Bronchial epithelial cell (primary cell): ENCODE measurements at regions not wholly inside any gene's neighbourhood (a gene's known extent, or its start where the extent isn't known, plus 50 kb on each side); places are given as distances from the start of the nearest gene placed in this dataset.
A peak's percentile ranks its signal among the peaks of the same experiment; 100 is the strongest.

Experiments
- DNase-seq: peaks from one replicate; pipeline ENCODE4 v3.0.0-alpha.2; 2010; ENCODE audit warnings: low read depth
- FAIRE-seq: peaks from 2 replicates; lab custom pipeline; 2011; peaks lifted over from hg19 to GRCh38; lab: Jason Lieb, UNC
- H3K27me3 ChIP-seq: 2 replicates; pipeline ENCODE4 v1.5.1; 2011; ENCODE audit warnings: low read length; ENCODE audit not compliant: control insufficient read depth, insufficient read depth
- H3K36me3 ChIP-seq: 2 replicates; pipeline ENCODE4 v1.5.1; 2011; ENCODE audit warnings: low read length; ENCODE audit not compliant: control insufficient read depth, insufficient read depth
- H3K4me3 ChIP-seq: 2 replicates; pipeline ENCODE4 v1.5.1; 2011; ENCODE audit warnings: mild to moderate bottlenecking, low read depth, low read length, control low read depth
- TF ChIP-seq, protein P1 (sequence below): IDR thresholded peaks from 2 replicates; pipeline ENCODE4 v1.5.1; 2011; ENCODE audit warnings: mild to moderate bottlenecking, moderate library complexity, low read length, control low read depth, inconsistent platforms; ENCODE audit not compliant: insufficient read depth, severe bottlenecking

DNA sequence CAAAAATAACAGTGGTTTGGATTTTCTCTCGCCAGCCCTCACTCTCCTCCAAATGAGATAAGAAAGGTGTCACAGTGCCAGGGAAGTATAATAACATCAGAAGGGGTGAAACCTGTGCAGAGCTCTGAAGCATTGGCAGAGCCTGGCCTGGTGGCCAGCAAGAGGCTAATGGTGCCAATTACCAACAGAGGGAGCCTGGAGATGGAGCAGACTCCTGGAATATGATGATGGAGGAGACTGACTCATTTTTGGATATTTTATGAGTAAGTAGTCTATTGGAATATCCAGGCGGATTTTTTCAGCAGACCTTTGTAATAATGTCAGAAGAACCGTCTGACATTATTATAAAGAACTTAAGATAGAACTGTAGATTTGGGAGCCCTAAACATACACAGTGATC, 442.6 kb upstream of the MARCKS start:
- Histone ChIP-seq H3K36me3 (no peaks in the 10 kb centered on the region), H3K4me3 (no peak overlapping the region), H3K27me3 (no peaks in the 10 kb centered on the region)
- FAIRE-seq (no peak), DNase-seq (peak; percentile 84)
- TF ChIP-seq, protein P1, sequence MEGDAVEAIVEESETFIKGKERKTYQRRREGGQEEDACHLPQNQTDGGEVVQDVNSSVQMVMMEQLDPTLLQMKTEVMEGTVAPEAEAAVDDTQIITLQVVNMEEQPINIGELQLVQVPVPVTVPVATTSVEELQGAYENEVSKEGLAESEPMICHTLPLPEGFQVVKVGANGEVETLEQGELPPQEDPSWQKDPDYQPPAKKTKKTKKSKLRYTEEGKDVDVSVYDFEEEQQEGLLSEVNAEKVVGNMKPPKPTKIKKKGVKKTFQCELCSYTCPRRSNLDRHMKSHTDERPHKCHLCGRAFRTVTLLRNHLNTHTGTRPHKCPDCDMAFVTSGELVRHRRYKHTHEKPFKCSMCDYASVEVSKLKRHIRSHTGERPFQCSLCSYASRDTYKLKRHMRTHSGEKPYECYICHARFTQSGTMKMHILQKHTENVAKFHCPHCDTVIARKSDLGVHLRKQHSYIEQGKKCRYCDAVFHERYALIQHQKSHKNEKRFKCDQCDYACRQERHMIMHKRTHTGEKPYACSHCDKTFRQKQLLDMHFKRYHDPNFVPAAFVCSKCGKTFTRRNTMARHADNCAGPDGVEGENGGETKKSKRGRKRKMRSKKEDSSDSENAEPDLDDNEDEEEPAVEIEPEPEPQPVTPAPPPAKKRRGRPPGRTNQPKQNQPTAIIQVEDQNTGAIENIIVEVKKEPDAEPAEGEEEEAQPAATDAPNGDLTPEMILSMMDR: peak; percentile 68

DNA sequence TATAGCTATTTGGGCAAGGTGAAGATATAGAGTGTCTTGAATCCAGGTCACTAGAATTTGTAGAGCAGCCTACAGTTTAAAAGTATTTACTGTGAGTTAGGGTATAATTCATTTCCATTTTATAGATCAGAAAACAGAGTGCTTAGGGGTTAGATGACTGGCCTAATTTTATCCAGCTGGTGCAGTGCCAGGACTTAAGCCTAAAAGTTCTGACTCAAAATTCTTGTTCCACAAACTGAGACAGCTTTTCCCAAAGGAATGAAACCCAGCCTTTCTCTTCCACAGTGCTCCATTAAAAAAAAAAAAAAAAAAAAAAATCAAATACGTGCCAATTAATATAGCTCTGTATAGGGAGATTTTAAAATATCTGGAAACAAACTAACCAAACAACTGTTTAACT, 441.0 kb upstream of the MARCKS start:
- TF ChIP-seq, protein P1: no peak
- H3K36me3 ChIP-seq: no peaks in the 10 kb centered on the region
- no peak for FAIRE-seq
- H3K27me3 ChIP-seq: no peaks in the 10 kb centered on the region
- DNase-seq: no peak
- no peak overlapping the region for H3K4me3 ChIP-seq

DNA sequence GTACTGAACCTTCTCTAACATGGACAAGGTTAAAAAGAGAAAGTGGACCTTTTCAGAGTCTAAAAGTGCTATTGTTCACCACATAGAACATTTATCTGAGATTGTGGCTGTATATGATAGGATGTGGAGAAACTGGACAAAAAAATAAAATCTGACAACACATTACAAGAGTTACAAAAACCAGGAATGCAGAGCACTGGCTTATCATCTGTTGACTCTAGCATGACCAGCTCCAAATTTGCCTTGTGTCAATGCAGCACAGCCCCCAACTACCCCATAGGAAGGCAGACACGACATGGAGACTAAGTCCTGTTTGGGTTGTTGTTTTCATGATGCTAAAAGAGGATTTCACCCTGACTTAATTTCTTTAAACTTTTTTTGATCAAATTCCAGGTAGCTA, 436.9 kb upstream of the MARCKS start:
- Histone ChIP-seq H3K4me3 (no peak overlapping the region), H3K27me3 (no peaks in the 10 kb centered on the region), H3K36me3 (no peaks in the 10 kb centered on the region)
- DNase-seq (no peak), FAIRE-seq (no peak)
- TF ChIP-seq, protein P1: no peak

DNA sequence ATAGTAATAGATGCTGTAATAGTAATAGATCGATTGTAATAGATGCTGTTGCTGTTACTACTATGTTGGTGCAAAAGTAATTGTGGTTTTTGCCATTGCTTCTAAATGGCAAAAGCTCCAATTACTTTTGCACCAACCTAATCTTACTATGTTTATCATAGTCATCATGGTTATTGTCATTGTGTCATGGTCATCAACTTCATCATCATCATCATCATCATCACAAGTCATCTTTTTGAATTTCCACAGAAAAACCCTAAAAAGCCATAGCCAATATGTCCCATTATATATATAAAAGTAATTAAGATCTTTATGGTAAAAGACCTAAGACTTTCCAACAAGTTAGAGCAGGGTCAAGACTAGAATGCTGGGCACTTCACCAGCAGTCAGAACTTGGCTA, 435.1 kb upstream of the MARCKS start:
- no peaks in the 10 kb centered on the region for H3K36me3 ChIP-seq
- H3K4me3 ChIP-seq: no peak overlapping the region
- FAIRE-seq (no peak), DNase-seq (no peak)
- no peaks in the 10 kb centered on the region for H3K27me3 ChIP-seq
- TF ChIP-seq, protein P1: no peak

DNA sequence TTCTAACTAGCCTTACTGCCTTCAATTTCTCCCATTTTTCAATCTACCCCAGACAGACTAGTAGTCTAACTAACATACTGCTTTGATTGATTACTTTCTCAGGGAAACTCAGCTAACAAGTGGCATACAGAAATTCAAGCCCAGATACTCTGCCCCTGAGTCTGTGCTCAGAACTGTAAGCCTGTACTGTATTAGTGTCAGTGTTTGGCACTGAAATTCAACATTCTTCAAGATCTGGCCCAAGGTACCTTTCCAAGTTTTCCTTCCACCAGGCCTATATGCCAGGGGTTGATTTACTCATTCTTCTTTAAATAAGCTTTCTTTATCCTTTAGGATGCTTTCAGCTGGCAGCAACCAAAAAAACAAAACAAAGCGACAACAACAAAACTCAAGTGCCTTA, 433.2 kb upstream of the MARCKS start:
- Histone ChIP-seq H3K4me3 (no peak overlapping the region), H3K36me3 (no peaks in the 10 kb centered on the region), H3K27me3 (no peaks in the 10 kb centered on the region)
- TF ChIP-seq, protein P1: no peak
- DNase-seq: no peak
- FAIRE-seq: no peak

DNA sequence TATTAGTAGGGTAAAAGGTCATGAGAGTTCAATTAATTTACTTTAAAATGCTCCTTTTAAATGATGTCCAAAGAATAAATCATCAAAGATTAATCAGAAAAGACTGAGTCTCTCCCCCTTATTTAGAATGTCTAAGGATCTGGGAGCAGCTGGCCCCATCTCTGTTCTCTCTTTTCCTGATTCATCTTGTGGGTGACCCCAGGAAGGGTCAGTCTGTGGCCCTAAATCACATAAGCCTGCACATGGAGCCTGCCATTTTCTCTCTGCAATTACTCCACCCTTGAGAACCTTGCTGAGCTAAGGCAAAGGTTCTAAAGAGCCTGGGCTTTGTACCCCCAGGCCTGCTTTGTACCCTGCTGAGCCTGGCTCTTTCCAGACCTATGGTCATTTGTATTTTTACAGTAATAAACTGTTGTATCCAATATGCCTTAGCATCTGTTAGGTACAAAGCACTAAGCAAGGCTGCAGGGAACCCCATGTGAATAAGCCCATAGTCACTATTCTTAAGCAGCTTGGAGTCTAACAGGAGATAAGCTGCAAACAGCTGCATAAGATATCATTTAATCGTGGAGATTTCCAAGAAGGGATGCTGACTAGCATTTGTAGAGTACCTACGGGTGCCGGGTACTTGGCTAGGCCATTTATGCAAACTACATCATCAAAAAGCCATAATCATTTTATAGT, 431.0 kb upstream of the MARCKS start:
- FAIRE-seq (no peak), DNase-seq (no peak)
- Histone ChIP-seq H3K36me3 (no peaks in the 10 kb centered on the region), H3K27me3 (no peaks in the 10 kb centered on the region), H3K4me3 (no peak overlapping the region)
- TF ChIP-seq, protein P1: no peak
